Cardiac muscle cell (in vitro differentiated cells and primary cell): ENCODE measurements at regions not wholly inside any gene's neighbourhood (a gene's known extent, or its start where the extent isn't known, plus 50 kb on each side); places are given as distances from the start of the nearest gene placed in this dataset.

Experiments used
- DNase-seq, 2 donors: peaks; one replicate each; pipeline versions ENCODE4 v3.0.0 to v3.0.0-alpha.2; 2010 to 2017; ENCODE audit warnings: low read depth in 1 of 2, low spot score in 1 of 2
- H3K27ac ChIP-seq: fragments of 200-600 bp; sonication (generic); 2 replicates; pipeline ENCODE4 v1.5.1; 2016
- H3K27me3 ChIP-seq: fragments of 200-600 bp; sonication (generic); 2 replicates; pipeline ENCODE4 v1.6.0; 2016; ENCODE audit warnings: control low read depth
- H3K36me3 ChIP-seq: fragments of 200-600 bp; sonication (generic); 2 replicates; pipeline ENCODE4 v1.5.1; 2016; ENCODE audit warnings: control low read depth
- H3K4me1 ChIP-seq: fragments of 200-600 bp; sonication (generic); 2 replicates; pipeline ENCODE4 v1.8.1; 2017; ENCODE audit warnings: low read depth, mild to moderate bottlenecking, mixed run types
- H3K4me3 ChIP-seq: fragments of 200-600 bp; sonication (generic); 2 replicates; pipeline ENCODE4 v1.5.1; 2016; ENCODE audit warnings: mild to moderate bottlenecking
- H3K9me3 ChIP-seq: fragments of 200-600 bp; sonication (generic); 2 replicates; pipeline ENCODE4 v1.5.1; 2017; ENCODE audit warnings: low read depth, mild to moderate bottlenecking, control low read depth
- TF ChIP-seq, protein P1 (sequence below): IDR thresholded peaks from 2 replicates; pipeline ENCODE4 v1.5.1; 2012; ENCODE audit warnings: low read depth, mild to moderate bottlenecking, low read length

DNA sequence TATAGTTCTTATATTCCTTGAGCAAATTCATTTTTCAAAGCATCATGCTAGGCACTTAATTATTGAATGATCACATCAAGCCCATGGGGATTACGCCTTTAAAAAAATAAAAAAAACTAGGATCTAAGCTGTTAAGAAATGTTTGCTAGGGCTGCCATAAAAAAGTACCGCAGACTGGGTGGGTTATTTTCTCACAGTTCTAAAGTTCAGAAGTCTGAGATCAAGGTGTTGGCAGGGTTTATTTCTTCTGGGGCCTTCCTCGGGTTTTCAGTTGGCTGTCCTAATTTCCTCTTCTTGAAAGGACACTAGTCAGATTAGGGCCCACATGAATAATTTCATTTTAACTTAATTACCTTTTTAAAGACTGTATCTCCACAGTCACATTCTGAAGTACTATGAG lies 165.6 kb upstream of the RIMS1 start:
- Histone ChIP-seq H3K36me3 (no peaks in the 10 kb centered on the region), H3K27me3 (no peaks in the 10 kb centered on the region), H3K9me3 (no peaks in the 10 kb centered on the region), H3K4me1 (no peaks in the 10 kb centered on the region), H3K4me3 (no peak overlapping the region), H3K27ac (no peak overlapping the region)
- DNase-seq = no peak
- TF ChIP-seq, protein P1, sequence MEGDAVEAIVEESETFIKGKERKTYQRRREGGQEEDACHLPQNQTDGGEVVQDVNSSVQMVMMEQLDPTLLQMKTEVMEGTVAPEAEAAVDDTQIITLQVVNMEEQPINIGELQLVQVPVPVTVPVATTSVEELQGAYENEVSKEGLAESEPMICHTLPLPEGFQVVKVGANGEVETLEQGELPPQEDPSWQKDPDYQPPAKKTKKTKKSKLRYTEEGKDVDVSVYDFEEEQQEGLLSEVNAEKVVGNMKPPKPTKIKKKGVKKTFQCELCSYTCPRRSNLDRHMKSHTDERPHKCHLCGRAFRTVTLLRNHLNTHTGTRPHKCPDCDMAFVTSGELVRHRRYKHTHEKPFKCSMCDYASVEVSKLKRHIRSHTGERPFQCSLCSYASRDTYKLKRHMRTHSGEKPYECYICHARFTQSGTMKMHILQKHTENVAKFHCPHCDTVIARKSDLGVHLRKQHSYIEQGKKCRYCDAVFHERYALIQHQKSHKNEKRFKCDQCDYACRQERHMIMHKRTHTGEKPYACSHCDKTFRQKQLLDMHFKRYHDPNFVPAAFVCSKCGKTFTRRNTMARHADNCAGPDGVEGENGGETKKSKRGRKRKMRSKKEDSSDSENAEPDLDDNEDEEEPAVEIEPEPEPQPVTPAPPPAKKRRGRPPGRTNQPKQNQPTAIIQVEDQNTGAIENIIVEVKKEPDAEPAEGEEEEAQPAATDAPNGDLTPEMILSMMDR = no peak

DNA sequence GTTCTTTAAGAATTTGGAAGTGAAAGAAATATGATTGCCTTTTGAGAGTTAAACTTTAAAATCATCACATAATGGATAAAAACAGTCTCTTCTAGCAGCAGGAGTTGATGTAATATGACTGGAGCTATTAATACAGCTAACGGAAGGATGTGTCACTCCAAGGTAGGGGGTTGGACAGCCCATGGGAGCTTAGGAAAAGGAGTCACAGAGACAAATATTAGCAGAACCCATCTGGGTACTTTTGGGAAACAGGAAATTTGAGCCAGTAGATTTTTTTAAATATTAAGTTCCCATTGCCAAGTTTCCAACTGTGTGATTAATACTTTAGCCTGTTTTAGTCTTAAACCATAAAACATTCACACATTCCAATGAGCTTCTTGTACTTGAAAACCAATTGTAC lies 164.7 kb upstream of the RIMS1 start:
- TF ChIP-seq, protein P1 = no peak
- no peak overlapping the region for H3K4me3 ChIP-seq
- no peaks in the 10 kb centered on the region for H3K36me3 ChIP-seq
- no peaks in the 10 kb centered on the region for H3K27me3 ChIP-seq
- H3K4me1 ChIP-seq = no peaks in the 10 kb centered on the region
- no peaks in the 10 kb centered on the region for H3K9me3 ChIP-seq
- H3K27ac ChIP-seq = no peak overlapping the region
- peak in 1 of 2 donors; percentile 11 for DNase-seq

DNA sequence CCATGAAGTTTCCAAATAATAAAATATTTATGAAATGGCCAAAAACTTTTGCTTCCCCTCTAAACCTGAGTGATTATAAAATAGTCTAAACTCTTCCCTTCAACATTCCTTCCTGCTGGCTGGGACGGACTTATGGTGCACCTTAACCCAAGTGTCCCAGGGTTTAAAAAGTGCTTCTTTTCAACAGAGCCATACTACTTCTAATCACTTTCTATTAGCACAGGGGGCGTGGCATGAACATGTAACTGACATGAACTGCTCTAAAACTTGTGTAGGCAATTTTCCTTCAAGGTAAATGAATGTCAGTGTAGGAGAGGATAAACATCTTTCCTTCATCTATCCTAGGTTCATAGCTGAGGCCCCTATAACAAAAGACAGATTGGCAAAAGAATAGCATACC lies 163.6 kb upstream of the RIMS1 start:
- H3K36me3 ChIP-seq = no peaks in the 10 kb centered on the region
- TF ChIP-seq, protein P1 = no peak
- no peaks in the 10 kb centered on the region for H3K27me3 ChIP-seq
- H3K27ac ChIP-seq = no peak overlapping the region
- no peak overlapping the region for H3K4me3 ChIP-seq
- H3K4me1 ChIP-seq = no peaks in the 10 kb centered on the region
- DNase-seq = no peak
- H3K9me3 ChIP-seq = no peaks in the 10 kb centered on the region

DNA sequence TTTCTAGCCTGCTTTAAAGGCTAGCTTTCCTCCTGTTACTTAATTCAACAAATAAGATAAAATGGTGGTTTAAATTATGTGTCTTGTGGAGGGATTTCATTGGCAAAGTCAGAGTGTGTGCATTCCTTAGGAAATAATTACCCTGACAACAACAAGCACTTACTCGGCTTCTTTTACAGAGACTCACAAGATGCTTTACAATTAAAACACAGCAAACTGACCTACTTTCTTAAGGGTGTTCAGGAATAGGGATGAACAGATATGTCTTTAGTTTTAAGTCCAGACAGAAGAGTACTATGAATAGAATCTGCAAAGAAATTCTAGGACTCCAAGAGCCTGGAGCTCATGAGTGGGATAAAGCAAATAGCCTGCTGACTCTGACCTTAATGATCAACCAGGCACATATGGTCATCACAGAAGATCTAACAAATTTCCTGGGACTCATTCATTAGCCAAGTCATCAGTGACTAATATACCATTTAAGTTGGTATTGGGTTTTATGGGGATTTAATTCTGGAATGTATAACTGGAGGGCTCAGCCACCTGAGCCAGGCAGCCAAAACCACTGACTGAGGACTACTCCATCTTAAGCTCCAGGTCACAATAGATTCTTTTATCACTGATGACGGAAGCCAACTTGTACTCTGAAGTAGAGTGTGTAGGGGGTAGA lies 161.8 kb upstream of the RIMS1 start:
- Histone ChIP-seq H3K4me1 (no peaks in the 10 kb centered on the region), H3K27ac (no peak overlapping the region), H3K4me3 (no peak overlapping the region), H3K36me3 (no peaks in the 10 kb centered on the region), H3K27me3 (no peaks in the 10 kb centered on the region), H3K9me3 (no peaks in the 10 kb centered on the region)
- DNase-seq = no peak
- TF ChIP-seq, protein P1 = no peak

DNA sequence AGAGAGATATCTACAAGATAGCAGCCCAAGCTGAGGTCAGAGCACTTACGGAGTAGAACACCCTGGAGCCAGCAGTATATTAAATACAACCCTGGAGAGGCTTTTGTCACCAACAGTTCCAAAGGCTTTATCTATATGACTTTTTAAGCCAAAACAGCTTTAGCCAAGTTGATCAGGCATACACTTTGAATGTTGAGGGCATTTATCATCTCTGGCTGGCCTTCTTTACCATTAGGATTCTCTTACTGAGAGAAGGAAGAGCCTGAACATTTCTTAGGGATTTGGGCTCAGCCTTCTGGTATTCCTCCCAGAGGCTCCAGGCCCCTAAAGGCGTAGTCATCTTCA lies 161.3 kb upstream of the RIMS1 start:
- Histone ChIP-seq H3K36me3 (no peaks in the 10 kb centered on the region), H3K4me3 (no peak overlapping the region), H3K27me3 (no peaks in the 10 kb centered on the region), H3K9me3 (no peaks in the 10 kb centered on the region), H3K27ac (no peak overlapping the region), H3K4me1 (no peaks in the 10 kb centered on the region)
- no peak for DNase-seq
- TF ChIP-seq, protein P1 = no peak
